ENCODE measurements at regions not wholly inside any gene's neighbourhood (a gene's known extent, or its start where the extent isn't known, plus 50 kb on each side); places are given as distances from the start of the nearest gene placed in this dataset.

- no peak for TF ChIP-seq CHD7 (IDR thresholded peaks at IDR 0.05; ENCODE audit: insufficient replicate concordance, low read length)
- TF ChIP-seq EZH2 (IDR thresholded peaks at IDR 0.05; ENCODE audit: low read depth, low read length, severe bottlenecking): no peak
- TF ChIP-seq ZNF274 (IDR thresholded peaks at IDR 0.05; ENCODE audit: borderline replicate concordance, extremely low read depth, low read length): no peak
- TF ChIP-seq CREB1 (IDR thresholded peaks at IDR 0.05): no peak
Measured at GRCh38 chr6:150770637-150771036, 94.9 kb upstream of the MTHFD1L start (continued).

Measured in H1 (cell line).